PC-9 (cell line): ENCODE measurements at regions not wholly inside any gene's neighbourhood (a gene's known extent, or its start where the extent isn't known, plus 50 kb on each side); places are given as distances from the start of the nearest gene placed in this dataset.

ENCODE experiments used
- CTCF ChIP-seq: fragments of 200-600 bp; sonication (generic); conservative IDR thresholded peaks from 2 replicates; pipeline ENCODE4 v1.6.1; 2017; ENCODE audit warnings: mixed run types, antibody characterized with exemption, mild to moderate bottlenecking, moderate library complexity
- EZH2 ChIP-seq: fragments of 200-600 bp; sonication (generic); IDR thresholded peaks from 2 replicates; pipeline ENCODE4 v1.8.0; 2017; ENCODE audit warnings: antibody characterized with exemption, low read depth

GRCh38 chr1:87719658-87720057 is 391.0 kb downstream of the LMO4 start:
- TF ChIP-seq CTCF (no peak), EZH2 (no peak)
